IMR-90 (cell line): ENCODE measurements at regions not wholly inside any gene's neighbourhood (a gene's known extent, or its start where the extent isn't known, plus 50 kb on each side); places are given as distances from the start of the nearest gene placed in this dataset.

ENCODE experiments used
- ATAC-seq: fragments of 200-7000 bp; cut with Tn5 transposase; 2 replicates; pipeline ENCODE4 v1.9.1; 2020; ENCODE audit warnings: low read depth, mild to moderate bottlenecking, moderate library complexity
- BruUV-seq: library from RNA; stranded (reverse); fragments of 400-500 nt; replicated peaks from 2 replicates; lab custom pipeline; 2021; lab: Mats Ljungman, UMichigan
- CTCF ChIA-PET: fragments of 300-600 bp; formaldehyde crosslinking; extraction: SDS; loops from one replicate; lab custom pipeline; 2021; ENCODE audit warnings: antibody characterized with exemption; lab: Yijun Ruan, JAX
- POLR2A ChIA-PET: fragments of 300-600 bp; sonication (Branson Sonifier 250); formaldehyde crosslinking; loops from one replicate; lab custom pipeline; 2022; ENCODE audit warnings: antibody characterized with exemption; ENCODE audit not compliant: unreplicated experiment; lab: Charles Lee
- DNase-seq: peaks from one replicate; pipeline ENCODE4 v3.0.0; 2013
- H2AFZ ChIP-seq: replicated peaks from 2 replicates; pipeline ENCODE3; 2013; ENCODE audit warnings: low read length, mild to moderate bottlenecking; ENCODE audit not compliant: poor library complexity
- H2AK5ac ChIP-seq: 2 replicates; pipeline ENCODE4 v1.6.1; 2013; ENCODE audit warnings: low read depth, low read length, inconsistent platforms
- H2AK9ac ChIP-seq: replicated peaks from 2 replicates; pipeline ENCODE3; 2013; ENCODE audit warnings: mild to moderate bottlenecking, low read depth, low read length, moderate library complexity; ENCODE audit not compliant: poor library complexity
- H2BK120ac ChIP-seq: 2 replicates; pipeline ENCODE4 v1.6.1; 2013; ENCODE audit warnings: low read depth, low read length, inconsistent platforms
- H2BK15ac ChIP-seq: 3 replicates; pipeline ENCODE4 v1.6.1; 2013; ENCODE audit warnings: low read depth, low read length, inconsistent platforms
- H2BK20ac ChIP-seq: 2 replicates; pipeline ENCODE4 v1.6.1; 2013; ENCODE audit warnings: low read depth, mild to moderate bottlenecking, inconsistent platforms, low read length, moderate library complexity
- H2BK5ac ChIP-seq: 2 replicates; pipeline ENCODE4 v1.6.1; 2013; ENCODE audit warnings: mild to moderate bottlenecking, low read depth, low read length, inconsistent platforms; ENCODE audit not compliant: poor library complexity, severe bottlenecking
- H3K14ac ChIP-seq: replicated peaks from 2 replicates; pipeline ENCODE4 v1.6.1; 2013; ENCODE audit warnings: low read depth, low read length, inconsistent platforms
- H3K18ac ChIP-seq: 2 replicates; pipeline ENCODE4 v1.6.1; 2013; ENCODE audit warnings: low read depth, low read length, control low read depth
- H3K23ac ChIP-seq: 2 replicates; pipeline ENCODE4 v1.6.1; 2013; ENCODE audit warnings: low read depth, low read length, inconsistent platforms
- H3K27ac ChIP-seq: 2 replicates; pipeline ENCODE4 v1.5.1; 2013; ENCODE audit warnings: mild to moderate bottlenecking, control low read depth, low read length; ENCODE audit not compliant: insufficient read depth
- H3K27me3 ChIP-seq: 2 replicates; pipeline ENCODE4 v1.6.1; 2013; ENCODE audit warnings: low read length; ENCODE audit not compliant: control insufficient read depth, insufficient read depth
- H3K36me3 ChIP-seq: 2 replicates; pipeline ENCODE4 v1.6.1; 2013; ENCODE audit warnings: low read length, mixed read lengths; ENCODE audit not compliant: control insufficient read depth, insufficient read depth
- H3K4ac ChIP-seq: 2 replicates; pipeline ENCODE4 v1.6.1; 2013; ENCODE audit warnings: low read depth, low read length, inconsistent platforms
- H3K4me1 ChIP-seq: 2 replicates; pipeline ENCODE4 v1.6.1; 2013; ENCODE audit warnings: low read length, mixed read lengths; ENCODE audit not compliant: control insufficient read depth, insufficient read depth
- H3K4me2 ChIP-seq: 2 replicates; pipeline ENCODE4 v1.6.1; 2013; ENCODE audit warnings: low read depth, mild to moderate bottlenecking, control low read depth, low read length, moderate library complexity
- H3K4me3 ChIP-seq: 2 replicates; pipeline ENCODE4 v1.5.1; 2013; ENCODE audit warnings: low read depth, mild to moderate bottlenecking, control low read depth, low read length, moderate library complexity; ENCODE audit not compliant: insufficient read depth
- H3K56ac ChIP-seq: 2 replicates; pipeline ENCODE4 v1.6.1; 2013; ENCODE audit warnings: low read length, inconsistent platforms; ENCODE audit not compliant: insufficient read depth; ENCODE audit errors: extremely low read depth
- H3K79me1 ChIP-seq, 2 experiments: 2 replicates each; pipeline ENCODE4 v1.6.1; 2013; ENCODE audit warnings: low read length in 2 of 2, inconsistent platforms in 1 of 2, low read depth in 1 of 2
- H3K9ac ChIP-seq: 2 replicates; pipeline ENCODE4 v1.6.1; 2013; ENCODE audit warnings: low read depth, low read length, control low read depth
- H3K9me1 ChIP-seq: 2 replicates; pipeline ENCODE4 v1.6.1; 2013; ENCODE audit warnings: low read length, inconsistent platforms; ENCODE audit not compliant: insufficient read depth
- H3K9me3 ChIP-seq: 2 replicates; pipeline ENCODE4 v1.6.1; 2013; ENCODE audit warnings: low read length; ENCODE audit not compliant: control insufficient read depth, insufficient read depth
- H4K20me1 ChIP-seq: 2 replicates; pipeline ENCODE4 v1.6.1; 2013; ENCODE audit warnings: low read length, inconsistent platforms; ENCODE audit not compliant: insufficient read depth
- H4K5ac ChIP-seq: 2 replicates; pipeline ENCODE4 v1.6.1; 2013; ENCODE audit warnings: mild to moderate bottlenecking, low read depth, low read length, control low read depth
- H4K8ac ChIP-seq, 2 experiments: 2 replicates each; pipeline ENCODE4 v1.6.1; 2013; ENCODE audit warnings: low read depth in 2 of 2, low read length in 2 of 2, control low read depth in 1 of 2, inconsistent platforms in 1 of 2
- H4K91ac ChIP-seq: 2 replicates; pipeline ENCODE4 v1.6.1; 2013; ENCODE audit warnings: low read depth, low read length, inconsistent platforms; ENCODE audit not compliant: insufficient read depth
- BHLHE40 ChIP-seq: fragments of 150-350 bp; IDR thresholded peaks from 2 replicates; pipeline ENCODE4 v1.6.1; 2016; ENCODE audit warnings: mild to moderate bottlenecking, low read depth, low read length
- CEBPB ChIP-seq: IDR thresholded peaks from 2 replicates; pipeline ENCODE4 v1.6.1; 2012; ENCODE audit warnings: low read depth, low read length, improper control_type of control experiment
- CTCF ChIP-seq: conservative IDR thresholded peaks from 2 replicates; pipeline ENCODE4 v1.5.1; 2012; ENCODE audit warnings: mild to moderate bottlenecking, low read depth, low read length, improper control_type of control experiment
- ELK1 ChIP-seq: fragments of 150-350 bp; IDR thresholded peaks from 2 replicates; pipeline ENCODE4 v1.6.1; 2016; ENCODE audit warnings: low read depth, mild to moderate bottlenecking, low read length, moderate library complexity, borderline replicate concordance
- FOS ChIP-seq: fragments of 150-350 bp; IDR thresholded peaks from 2 replicates; pipeline ENCODE4 v1.6.1; 2016; ENCODE audit warnings: low read depth, low read length
- MAFK ChIP-seq: IDR thresholded peaks from 2 replicates; pipeline ENCODE4 v1.6.1; 2012; ENCODE audit warnings: low read depth, low read length, improper control_type of control experiment
- MAZ ChIP-seq: IDR thresholded peaks from 2 replicates; pipeline ENCODE4 v1.6.1; 2012; ENCODE audit warnings: low read depth, mild to moderate bottlenecking, low read length, improper control_type of control experiment, moderate library complexity, borderline replicate concordance
- MXI1 ChIP-seq: IDR thresholded peaks from 2 replicates; pipeline ENCODE4 v1.6.1; 2012; ENCODE audit warnings: low read depth, mild to moderate bottlenecking, low read length, moderate library complexity, borderline replicate concordance
- NFE2L2 ChIP-seq: fragments of 150-350 bp; IDR thresholded peaks from 2 replicates; pipeline ENCODE4 v1.6.1; 2016; ENCODE audit warnings: low read depth, mild to moderate bottlenecking, low read length
- RAD21 ChIP-seq: IDR thresholded peaks from 2 replicates; pipeline ENCODE4 v1.6.1; 2012; ENCODE audit warnings: low read length, improper control_type of control experiment
- RCOR1 ChIP-seq: IDR thresholded peaks from 2 replicates; pipeline ENCODE4 v1.6.1; 2012; ENCODE audit warnings: mild to moderate bottlenecking, low read length, improper control_type of control experiment; ENCODE audit not compliant: insufficient replicate concordance
- USF2 ChIP-seq: fragments of 150-350 bp; IDR thresholded peaks from 2 replicates; pipeline ENCODE4 v1.6.1; 2017; ENCODE audit warnings: mild to moderate bottlenecking, antibody characterized with exemption, low read length, low read depth
- WGBS, 2 experiments: methylation state at CpG; one replicate each; pipeline versions ENCODE4 v1.1.5 to v1.1.7; 2013; ENCODE audit warnings: missing lambda C conversion rate in 2 of 2; ENCODE audit not compliant: insufficient read length in 1 of 2; ENCODE audit errors: extremely low coverage in 2 of 2; 5-methylcytosine and 5-hydroxymethylcytosine counted together
- dilution Hi-C: fragments of 300-500 bp; cut with HindIII; formaldehyde crosslinking; loops from one replicate; pipeline ENCODE4 v1.14.3; 2018; ENCODE audit warnings: low sequenced_read_pairs; ENCODE audit not compliant: unreplicated experiment
- in situ Hi-C: fragments of 300-500 bp; cut with MboI; formaldehyde crosslinking; loops from 3 replicates; pipeline ENCODE4 v1.14.3; 2019; ENCODE audit warnings: low sequenced_read_pairs, inconsistent platforms, mixed read lengths
- intact Hi-C: fragments of 100-400 bp; cut with micrococcal nuclease; formaldehyde crosslinking; loops from 2 replicates; pipeline ENCODE4 v1.10.0; 2022

- Histone ChIP-seq H3K36me3 (no peaks in the 10 kb centered on the region), H4K91ac (no peak overlapping the region), H3K18ac (no peak overlapping the region), H2BK120ac (no peak overlapping the region), H3K9me3 (no peaks in the 10 kb centered on the region), H2BK5ac (no peak overlapping the region), H4K8ac (no peak overlapping the region), H4K20me1 (no peaks in the 10 kb centered on the region), H2AFZ (no peak overlapping the region), H3K27me3 (no peaks in the 10 kb centered on the region), H2AK9ac (no peak overlapping the region), H3K9ac (no peak overlapping the region), H4K5ac (no peak overlapping the region), H3K14ac (no peak overlapping the region), H3K4me1 (no peaks in the 10 kb centered on the region), H3K4me2 (no peak overlapping the region), H2BK20ac (no peak overlapping the region), H3K4ac (no peak overlapping the region), H3K23ac (no peak overlapping the region), H3K9me1 (no peaks in the 10 kb centered on the region), H3K4me3 (no peak overlapping the region), H2BK15ac (no peak overlapping the region), H3K27ac (no peak overlapping the region), H3K56ac (no peak overlapping the region), H3K79me1 (no peaks in the 10 kb centered on the region), H2AK5ac (no peak overlapping the region)
- TF ChIP-seq CEBPB (no peak), FOS (no peak), USF2 (no peak), MXI1 (no peak), MAZ (no peak), MAFK (no peak), ELK1 (no peak), BHLHE40 (no peak), CTCF (no peak), RAD21 (no peak), NFE2L2 (no peak), RCOR1 (no peak)
- in situ Hi-C loops (no loop called here), intact Hi-C loops (no loop called here), dilution Hi-C loops (no loop called here)
- ChIA-PET POLR2A (no interaction called here), CTCF (no interaction called here)
- 50% methylated on average over 3 of the region's 4 CpGs; no CpG with 5 or more reads in 1 of the 2 experiments for WGBS, 2 experiments
- BruUV-seq, result no TSS peak
- no peak for DNase-seq
- no peak for ATAC-seq
These were observed 405.9 kb downstream of the NXPE2 start for GRCh38 chr11:115084231-115084630.
